Uterus (tissue), 3 donors: ENCODE measurements at regions not wholly inside any gene's neighbourhood (a gene's known extent, or its start where the extent isn't known, plus 50 kb on each side); places are given as distances from the start of the nearest gene placed in this dataset.
A peak's percentile ranks its signal among the peaks of the same experiment; 100 is the strongest.

Experiments
- DNase-seq, 2 donors: peaks; one replicate each; pipeline ENCODE4 v3.0.0-alpha.2; 2019 to 2020
- H3K27ac ChIP-seq, 2 donors: fragments of 200-600 bp; sonication (generic); 1 replicate in 1 of 2; 2 replicates in 1 of 2; pipeline ENCODE4 v1.5.1; 2016 to 2018
- H3K27me3 ChIP-seq, 2 donors: fragments of 200-600 bp; sonication (generic); one replicate each; pipeline ENCODE4 v1.5.1; 2018 to 2019; ENCODE audit warnings: control low read depth in 1 of 2
- H3K36me3 ChIP-seq, 2 donors: fragments of 200-600 bp; sonication (generic); one replicate each; pipeline ENCODE4 v1.5.1; 2019; ENCODE audit warnings: control low read depth in 1 of 2
- H3K4me1 ChIP-seq, 2 donors: fragments of 200-600 bp; sonication (generic); one replicate each; pipeline ENCODE4 v1.5.1; 2018 to 2019; ENCODE audit warnings: control low read depth in 1 of 2
- H3K4me3 ChIP-seq, 2 donors: fragments of 200-600 bp; sonication (generic); 1 replicate in 1 of 2; 2 replicates in 1 of 2; pipeline ENCODE4 v1.5.1; 2018 to 2019; ENCODE audit warnings: mild to moderate bottlenecking in 1 of 2
- H3K9me3 ChIP-seq, 2 donors: fragments of 200-600 bp; sonication (generic); one replicate each; pipeline ENCODE4 v1.5.1; 2019; ENCODE audit warnings: control low read depth in 1 of 2
- POLR2A ChIP-seq, 2 donors: fragments of 450-650 bp; IDR thresholded peaks; one replicate each; pipeline ENCODE4 v1.6.1; 2016; ENCODE audit warnings: antibody characterized with exemption in 2 of 2, mild to moderate bottlenecking in 1 of 2, moderate library complexity in 1 of 2
- intact Hi-C: fragments of 100-400 bp; cut with DNase I; formaldehyde crosslinking; loops from one replicate; pipeline ENCODE4 v1.15.1; 2023; ENCODE audit warnings: low total_unique reads
- TF ChIP-seq, protein P1 (sequence below), 4 experiments: fragments of 200-600 bp in 2 of 4; fragments of 450-650 bp in 2 of 4; sonication (generic) in 2 of 4; IDR thresholded peaks; one replicate each; pipeline ENCODE4 v1.5.1; 2016 to 2019; ENCODE audit warnings: antibody characterized with exemption in 4 of 4, mild to moderate bottlenecking in 2 of 4, moderate library complexity in 1 of 4
- donor health status: DM: yes; HTN: yes; CAD: no.

GRCh38 chr3:64993781-64994180, 306.0 kb upstream of the ADAMTS9 start:
- no peak for DNase-seq
- no peaks in the 10 kb centered on the region for H3K4me1 ChIP-seq
- no peaks in the 10 kb centered on the region for H3K36me3 ChIP-seq
- no peaks in the 10 kb centered on the region for H3K27me3 ChIP-seq
- no peak overlapping the region for H3K27ac ChIP-seq
- intact Hi-C loops, result no loop called here
- H3K9me3 ChIP-seq, result no peaks in the 10 kb centered on the region
- H3K4me3 ChIP-seq, result no peak overlapping the region
- no peak for TF ChIP-seq POLR2A (IDR thresholded peaks at IDR 0.05)
- TF ChIP-seq, protein P1, sequence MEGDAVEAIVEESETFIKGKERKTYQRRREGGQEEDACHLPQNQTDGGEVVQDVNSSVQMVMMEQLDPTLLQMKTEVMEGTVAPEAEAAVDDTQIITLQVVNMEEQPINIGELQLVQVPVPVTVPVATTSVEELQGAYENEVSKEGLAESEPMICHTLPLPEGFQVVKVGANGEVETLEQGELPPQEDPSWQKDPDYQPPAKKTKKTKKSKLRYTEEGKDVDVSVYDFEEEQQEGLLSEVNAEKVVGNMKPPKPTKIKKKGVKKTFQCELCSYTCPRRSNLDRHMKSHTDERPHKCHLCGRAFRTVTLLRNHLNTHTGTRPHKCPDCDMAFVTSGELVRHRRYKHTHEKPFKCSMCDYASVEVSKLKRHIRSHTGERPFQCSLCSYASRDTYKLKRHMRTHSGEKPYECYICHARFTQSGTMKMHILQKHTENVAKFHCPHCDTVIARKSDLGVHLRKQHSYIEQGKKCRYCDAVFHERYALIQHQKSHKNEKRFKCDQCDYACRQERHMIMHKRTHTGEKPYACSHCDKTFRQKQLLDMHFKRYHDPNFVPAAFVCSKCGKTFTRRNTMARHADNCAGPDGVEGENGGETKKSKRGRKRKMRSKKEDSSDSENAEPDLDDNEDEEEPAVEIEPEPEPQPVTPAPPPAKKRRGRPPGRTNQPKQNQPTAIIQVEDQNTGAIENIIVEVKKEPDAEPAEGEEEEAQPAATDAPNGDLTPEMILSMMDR (IDR thresholded peaks at IDR 0.05), result no peak

GRCh38 chr3:64992530-64993285, 304.9 kb upstream of the ADAMTS9 start:
- no peaks in the 10 kb centered on the region for H3K36me3 ChIP-seq
- DNase-seq, result peak in 1 of 2 donors; percentile 30
- no peaks in the 10 kb centered on the region for H3K4me1 ChIP-seq
- TF ChIP-seq, protein P1 (IDR thresholded peaks at IDR 0.05), result no peak
- TF ChIP-seq POLR2A (IDR thresholded peaks at IDR 0.05), result no peak
- intact Hi-C loops, result no loop called here
- no peaks in the 10 kb centered on the region for H3K9me3 ChIP-seq
- H3K4me3 ChIP-seq, result no peak overlapping the region
- H3K27ac ChIP-seq, result no peak overlapping the region
- H3K27me3 ChIP-seq, result no peaks in the 10 kb centered on the region

GRCh38 chr3:64988188-64988587, 300.4 kb upstream of the ADAMTS9 start:
- Histone ChIP-seq H3K4me1 (no peaks in the 10 kb centered on the region), H3K27ac (no peak overlapping the region), H3K27me3 (no peaks in the 10 kb centered on the region), H3K4me3 (no peak overlapping the region), H3K9me3 (no peaks in the 10 kb centered on the region), H3K36me3 (no peaks in the 10 kb centered on the region)
- intact Hi-C loops, result no loop called here
- no peak for TF ChIP-seq POLR2A (IDR thresholded peaks at IDR 0.05)
- TF ChIP-seq, protein P1 (IDR thresholded peaks at IDR 0.05), result no peak
- no peak for DNase-seq

- no peak for TF ChIP-seq POLR2A (IDR thresholded peaks at IDR 0.05)
- TF ChIP-seq, protein P1 (IDR thresholded peaks at IDR 0.05), result no peak
- no peak overlapping the region for H3K4me3 ChIP-seq
- no peak overlapping the region for H3K27ac ChIP-seq
- no peaks in the 10 kb centered on the region for H3K4me1 ChIP-seq
- H3K27me3 ChIP-seq, result no peaks in the 10 kb centered on the region
- H3K36me3 ChIP-seq, result no peaks in the 10 kb centered on the region
- no peaks in the 10 kb centered on the region for H3K9me3 ChIP-seq
- intact Hi-C loops, result no loop called here
- DNase-seq, result no peak
These were observed 299.9 kb upstream of the ADAMTS9 start for GRCh38 chr3:64987726-64988125.

- intact Hi-C loops, result no loop called here
- no peak overlapping the region for H3K4me3 ChIP-seq
- no peak for DNase-seq
- H3K9me3 ChIP-seq, result no peaks in the 10 kb centered on the region
- H3K27me3 ChIP-seq, result no peaks in the 10 kb centered on the region
- no peaks in the 10 kb centered on the region for H3K4me1 ChIP-seq
- TF ChIP-seq, protein P1 (IDR thresholded peaks at IDR 0.05), result no peak
- TF ChIP-seq POLR2A (IDR thresholded peaks at IDR 0.05), result no peak
- H3K27ac ChIP-seq, result no peak overlapping the region
- H3K36me3 ChIP-seq, result no peaks in the 10 kb centered on the region
These were observed 297.3 kb upstream of the ADAMTS9 start for GRCh38 chr3:64985072-64985471.
